ENCODE measurements at regions not wholly inside any gene's neighbourhood (a gene's known extent, or its start where the extent isn't known, plus 50 kb on each side); places are given as distances from the start of the nearest gene placed in this dataset.

DNA sequence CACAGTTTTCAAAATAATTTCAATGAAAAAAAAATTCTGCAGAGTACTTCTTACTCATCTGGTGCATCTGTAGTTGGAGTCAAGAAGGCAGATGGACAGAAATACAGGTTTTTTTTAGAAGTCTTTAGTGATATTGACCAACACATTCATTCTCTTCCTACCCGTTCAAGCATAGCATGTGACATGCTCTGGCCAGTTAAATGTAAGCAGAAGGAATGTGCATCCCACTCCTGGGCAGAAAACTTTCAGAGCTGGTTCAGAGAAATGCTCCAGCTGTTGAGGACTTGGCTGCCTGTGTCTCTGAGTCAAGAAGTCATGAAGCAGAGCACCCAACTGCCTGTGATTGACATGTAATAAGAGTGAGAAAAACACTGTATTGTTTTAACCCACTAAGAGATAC lies 665.3 kb upstream of the IGFBP3 start:
- TF ChIP-seq, protein P1, sequence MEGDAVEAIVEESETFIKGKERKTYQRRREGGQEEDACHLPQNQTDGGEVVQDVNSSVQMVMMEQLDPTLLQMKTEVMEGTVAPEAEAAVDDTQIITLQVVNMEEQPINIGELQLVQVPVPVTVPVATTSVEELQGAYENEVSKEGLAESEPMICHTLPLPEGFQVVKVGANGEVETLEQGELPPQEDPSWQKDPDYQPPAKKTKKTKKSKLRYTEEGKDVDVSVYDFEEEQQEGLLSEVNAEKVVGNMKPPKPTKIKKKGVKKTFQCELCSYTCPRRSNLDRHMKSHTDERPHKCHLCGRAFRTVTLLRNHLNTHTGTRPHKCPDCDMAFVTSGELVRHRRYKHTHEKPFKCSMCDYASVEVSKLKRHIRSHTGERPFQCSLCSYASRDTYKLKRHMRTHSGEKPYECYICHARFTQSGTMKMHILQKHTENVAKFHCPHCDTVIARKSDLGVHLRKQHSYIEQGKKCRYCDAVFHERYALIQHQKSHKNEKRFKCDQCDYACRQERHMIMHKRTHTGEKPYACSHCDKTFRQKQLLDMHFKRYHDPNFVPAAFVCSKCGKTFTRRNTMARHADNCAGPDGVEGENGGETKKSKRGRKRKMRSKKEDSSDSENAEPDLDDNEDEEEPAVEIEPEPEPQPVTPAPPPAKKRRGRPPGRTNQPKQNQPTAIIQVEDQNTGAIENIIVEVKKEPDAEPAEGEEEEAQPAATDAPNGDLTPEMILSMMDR (IDR thresholded peaks at IDR 0.05 in 4 of 5, conservative IDR thresholded peaks at IDR 0.05 in 1 of 5), result no peak
- no peak for TF ChIP-seq POLR2A (IDR thresholded peaks at IDR 0.05)
